Activated CD8-positive, alpha-beta T cell treated with anti-CD3 and anti-CD28 coated beads for 36 hours (primary cell): ENCODE measurements at regions not wholly inside any gene's neighbourhood (a gene's known extent, or its start where the extent isn't known, plus 50 kb on each side); places are given as distances from the start of the nearest gene placed in this dataset.

Source experiments
- ATAC-seq: fragments of 200-7000 bp; cut with Tn5 transposase; one replicate; pipeline ENCODE4 v1.10.0; 2021; ENCODE audit warnings: mild to moderate bottlenecking, moderate library complexity
- CTCF ChIA-PET: fragments of 350-600 bp; sonication (Branson Sonifier 250); formaldehyde crosslinking; loops from one replicate; lab custom pipeline; 2021; ENCODE audit warnings: antibody characterized with exemption; lab: Charles Lee
- POLR2A ChIA-PET: fragments of 350-600 bp; sonication (Branson Sonifier 250); formaldehyde crosslinking; loops from one replicate; lab custom pipeline; 2021; ENCODE audit warnings: antibody characterized with exemption; lab: Charles Lee
- DNase-seq: peaks from one replicate; pipeline ENCODE4 v3.0.0-alpha.2; 2020
- H3K27ac Mint-ChIP-seq: one replicate; pipeline ENCODE4 v1.8.0; 2021; ENCODE audit warnings: mild to moderate bottlenecking, mixed read lengths
- H3K27me3 Mint-ChIP-seq: one replicate; pipeline ENCODE4 v1.8.0; 2021; ENCODE audit warnings: mixed read lengths
- H3K36me3 Mint-ChIP-seq: one replicate; pipeline ENCODE4 v1.8.0; 2021; ENCODE audit warnings: low read depth, mixed read lengths
- H3K4me1 Mint-ChIP-seq: one replicate; pipeline ENCODE4 v1.8.0; 2021; ENCODE audit warnings: low read depth, mixed read lengths
- H3K4me3 Mint-ChIP-seq: one replicate; pipeline ENCODE4 v1.8.0; 2021; ENCODE audit warnings: mild to moderate bottlenecking, moderate library complexity, mixed read lengths
- H3K9me3 Mint-ChIP-seq: one replicate; pipeline ENCODE4 v1.8.0; 2021; ENCODE audit warnings: mixed read lengths
- CTCF ChIP-seq: fragments of 200-600 bp; IDR thresholded peaks from one replicate; pipeline ENCODE4 v1.8.0; 2022; ENCODE audit warnings: antibody characterized with exemption, mild to moderate bottlenecking
- intact Hi-C: fragments of 100-400 bp; cut with micrococcal nuclease; formaldehyde crosslinking; loops from one replicate; pipeline ENCODE4 v1.10.0; 2022

- H3K27ac Mint-ChIP-seq: no peak overlapping the region
- no peak overlapping the region for H3K4me3 Mint-ChIP-seq
- TF ChIP-seq CTCF: no peak
- CTCF ChIA-PET: no interaction called here
- DNase-seq: no peak
- H3K4me1 Mint-ChIP-seq: no peaks in the 10 kb centered on the region
- intact Hi-C loops: no loop called here
- H3K27me3 Mint-ChIP-seq: peaks cover 3% of the 10 kb centered on the region
- H3K36me3 Mint-ChIP-seq: no peaks in the 10 kb centered on the region
- no peaks in the 10 kb centered on the region for H3K9me3 Mint-ChIP-seq
- POLR2A ChIA-PET: no interaction called here
- no peak for ATAC-seq
These were observed 141.1 kb upstream of the SPDL1 start for GRCh38 chr5:169442403-169442874.

DNA sequence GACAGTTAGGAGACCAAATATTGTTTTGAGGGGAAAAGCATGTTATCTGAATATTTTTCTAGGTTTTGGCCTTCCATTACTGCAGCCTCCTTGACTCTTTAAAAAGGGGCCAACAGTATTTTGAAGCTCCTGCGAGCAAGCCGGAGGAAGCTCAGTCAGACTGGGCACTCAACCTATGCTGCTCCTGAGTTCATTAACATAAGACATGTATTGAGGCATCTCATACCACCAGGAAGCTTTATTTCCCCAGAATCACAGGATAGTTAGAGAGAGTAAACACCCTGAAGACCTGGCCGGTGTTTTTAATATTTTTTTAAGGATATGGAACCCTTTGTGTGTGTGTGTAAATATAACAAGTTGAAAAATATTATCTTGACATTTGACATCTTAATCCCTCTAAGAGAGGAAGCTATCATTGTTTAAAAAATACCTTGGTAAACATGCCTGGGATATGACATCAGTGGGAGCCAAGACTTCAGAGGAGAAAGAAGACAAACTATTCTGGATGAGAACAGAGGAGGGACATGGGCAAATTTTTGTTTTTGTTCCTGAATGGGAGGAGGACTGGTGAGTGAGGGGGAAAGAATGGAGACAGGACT lies 139.3 kb upstream of the SLIT3 start:
- Mint-ChIP-seq H3K4me3 (no peak overlapping the region), H3K36me3 (no peaks in the 10 kb centered on the region), H3K9me3 (no peaks in the 10 kb centered on the region), H3K27me3 (peaks cover 3% of the 10 kb centered on the region), H3K27ac (no peak overlapping the region), H3K4me1 (no peaks in the 10 kb centered on the region)
- no peak for TF ChIP-seq CTCF
- DNase-seq (no peak), ATAC-seq (no peak)
- intact Hi-C loops: no loop called here
- ChIA-PET CTCF (no interaction called here), POLR2A (no interaction called here)

DNA sequence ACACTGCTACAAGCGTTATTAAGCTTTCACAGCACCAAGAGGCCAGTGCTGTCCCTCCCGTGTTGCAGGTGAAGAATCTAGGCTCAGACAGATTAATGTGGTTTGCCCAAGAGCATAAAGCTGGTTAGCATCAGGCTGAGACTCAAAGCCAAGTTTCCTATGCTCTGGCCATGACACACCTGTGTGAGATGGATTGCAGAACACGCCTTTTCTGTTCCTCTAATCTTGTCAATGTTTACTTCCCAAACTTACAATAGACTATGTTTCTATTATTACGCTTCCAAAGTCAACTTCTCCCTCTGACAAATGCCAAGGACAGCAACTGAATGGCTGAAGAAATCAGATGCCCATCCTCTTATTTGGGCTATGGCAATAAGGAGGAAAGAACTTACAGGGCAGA lies 138.4 kb upstream of the SLIT3 start:
- peaks cover 3% of the 10 kb centered on the region for H3K27me3 Mint-ChIP-seq
- no peak overlapping the region for H3K27ac Mint-ChIP-seq
- H3K4me1 Mint-ChIP-seq: no peaks in the 10 kb centered on the region
- intact Hi-C loops: no loop called here
- no peak for TF ChIP-seq CTCF
- POLR2A ChIA-PET: no interaction called here
- no peak for ATAC-seq
- CTCF ChIA-PET: no interaction called here
- H3K9me3 Mint-ChIP-seq: no peaks in the 10 kb centered on the region
- H3K36me3 Mint-ChIP-seq: no peaks in the 10 kb centered on the region
- no peak overlapping the region for H3K4me3 Mint-ChIP-seq
- DNase-seq: no peak

- no peaks in the 10 kb centered on the region for H3K9me3 Mint-ChIP-seq
- H3K27me3 Mint-ChIP-seq: peaks cover 8% of the 10 kb centered on the region
- no peak overlapping the region for H3K4me3 Mint-ChIP-seq
- ChIA-PET POLR2A (no interaction called here), CTCF (interaction anchor here (0.6 kb wide), 1 partner anchor 550 kb away, joined by 3 read pairs; no protein-coding TSS in a partner anchor)
- ATAC-seq: no peak
- H3K36me3 Mint-ChIP-seq: no peaks in the 10 kb centered on the region
- intact Hi-C loops: no loop called here
- no peak overlapping the region for H3K27ac Mint-ChIP-seq
- DNase-seq: no peak
- no peak for TF ChIP-seq CTCF
- no peaks in the 10 kb centered on the region for H3K4me1 Mint-ChIP-seq
These were observed 134.7 kb upstream of the SLIT3 start for GRCh38 chr5:169435506-169436229.

GRCh38 chr5:169433221-169433651 lies 132.3 kb upstream of the SLIT3 start:
- CTCF ChIA-PET: no interaction called here
- Mint-ChIP-seq H3K9me3 (no peaks in the 10 kb centered on the region), H3K4me3 (no peak overlapping the region), H3K36me3 (no peaks in the 10 kb centered on the region), H3K27me3 (peaks cover 6% of the 10 kb centered on the region), H3K27ac (no peak overlapping the region), H3K4me1 (no peaks in the 10 kb centered on the region)
- no peak for DNase-seq
- intact Hi-C loops: no loop called here
- no peak for TF ChIP-seq CTCF
- POLR2A ChIA-PET: no interaction called here
- no peak for ATAC-seq
